GM03348 (cell line): ENCODE measurements at regions not wholly inside any gene's neighbourhood (a gene's known extent, or its start where the extent isn't known, plus 50 kb on each side); places are given as distances from the start of the nearest gene placed in this dataset.

Experiments
- DNase-seq: peaks from one replicate; pipeline ENCODE4 v3.0.0; 2012; ENCODE audit warnings: low spot score

DNA sequence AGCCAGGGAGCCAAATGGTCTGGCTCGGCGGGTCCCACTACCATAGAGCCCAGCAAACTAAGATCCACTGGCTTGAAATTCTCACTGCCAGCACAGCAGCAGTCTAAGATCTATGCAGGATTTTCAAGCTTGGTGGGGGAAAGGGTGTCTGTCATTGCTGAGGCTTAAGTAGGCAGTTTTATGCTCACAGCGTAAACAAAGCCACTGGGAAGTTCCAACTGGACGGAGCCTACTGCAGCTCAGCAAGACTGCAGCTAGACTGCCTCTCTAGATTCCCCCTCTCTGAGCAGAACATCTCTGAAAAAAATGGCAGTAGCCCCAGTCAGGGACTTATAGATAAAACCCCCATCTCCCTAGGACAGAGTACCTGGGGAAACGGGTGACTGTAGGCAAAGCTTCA lies 277.6 kb upstream of the PHF14 start:
- DNase-seq: no peak

DNA sequence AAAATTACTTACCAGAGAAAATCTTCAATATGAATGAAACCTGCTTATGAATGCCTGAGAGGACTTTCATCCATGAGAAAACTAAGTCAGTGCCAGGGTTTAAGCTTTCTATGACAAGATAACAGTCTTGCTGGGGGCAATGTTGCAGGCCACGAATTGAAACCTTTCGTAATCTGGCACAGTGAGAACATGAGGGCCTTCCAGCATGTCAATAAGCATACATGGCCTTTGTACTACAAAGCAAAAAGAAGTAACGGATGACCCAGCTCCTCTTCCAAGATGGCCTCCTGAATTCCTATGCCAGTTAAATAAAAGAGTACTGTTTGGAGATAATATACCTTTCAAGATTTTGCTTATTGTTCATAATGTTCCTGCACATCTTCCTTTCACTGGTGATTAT lies 270.6 kb upstream of the PHF14 start:
- no peak for DNase-seq

GRCh38 chr7:10703981-10704380 lies 269.7 kb upstream of the PHF14 start:
- no peak for DNase-seq

DNA sequence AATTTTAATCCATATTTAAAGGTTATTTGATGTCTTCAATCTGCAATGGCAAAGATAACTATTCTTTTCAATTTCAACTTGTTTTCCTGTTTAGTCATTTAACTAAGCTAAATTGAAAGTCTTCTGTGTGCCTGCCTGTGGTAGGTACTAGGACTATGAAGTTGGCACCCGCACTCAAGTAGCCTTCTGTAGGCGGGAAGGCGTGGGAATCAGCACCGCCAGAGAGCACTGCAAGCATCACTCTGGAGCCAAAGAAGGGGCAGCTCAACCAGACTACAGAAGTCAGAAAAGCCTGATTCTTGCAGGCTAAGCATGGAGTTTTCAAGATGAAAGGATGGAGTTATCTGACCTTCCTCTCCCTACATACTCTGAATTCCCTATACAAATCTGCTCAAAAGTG lies 269.0 kb upstream of the PHF14 start:
- DNase-seq: no peak

- DNase-seq: no peak
Observed at GRCh38 chr7:10706875-10707493, 266.7 kb upstream of the PHF14 start.

DNA sequence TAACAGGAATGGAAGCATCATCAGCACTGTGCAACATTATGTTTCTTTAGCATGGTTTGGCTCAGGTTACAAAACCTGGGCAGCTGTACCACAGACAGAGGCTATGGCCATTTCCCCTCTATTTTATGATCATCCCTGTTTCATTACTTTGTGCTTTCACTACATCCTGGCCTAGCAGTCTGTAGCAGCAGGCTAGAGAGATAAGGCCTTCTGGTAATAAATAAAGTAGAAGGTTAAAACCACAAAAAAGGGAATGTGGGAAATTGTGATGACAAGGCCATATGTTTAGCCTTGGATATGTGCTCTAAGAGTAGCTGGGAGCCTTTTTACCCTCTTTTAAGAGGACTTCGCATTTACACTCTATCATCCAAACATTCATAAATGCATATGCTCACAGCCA lies 266.2 kb upstream of the PHF14 start:
- DNase-seq: no peak

GRCh38 chr7:10708447-10708846 lies 265.2 kb upstream of the PHF14 start:
- DNase-seq: no peak

DNA sequence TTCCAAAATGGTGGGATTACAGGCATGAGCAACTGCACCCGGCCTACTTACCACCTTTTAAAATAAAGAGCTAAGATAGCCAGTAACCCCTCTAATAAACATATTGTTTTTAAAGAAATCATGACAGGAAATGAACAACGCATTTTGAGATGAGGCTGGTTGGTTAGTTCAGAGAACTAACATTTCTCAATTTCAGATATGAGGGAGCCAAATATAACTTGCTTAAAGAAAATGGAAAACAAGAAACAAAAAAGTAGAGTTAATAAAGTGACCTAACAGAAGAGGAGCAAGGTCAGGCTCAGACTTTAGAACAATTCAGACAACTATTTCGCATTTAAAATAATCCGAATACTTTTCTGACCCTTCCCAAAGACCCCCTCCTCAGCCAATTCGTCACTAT lies 254.9 kb upstream of the PHF14 start:
- DNase-seq: no peak

- DNase-seq: no peak
Observed at GRCh38 chr7:10720042-10720441, 253.6 kb upstream of the PHF14 start.

DNA sequence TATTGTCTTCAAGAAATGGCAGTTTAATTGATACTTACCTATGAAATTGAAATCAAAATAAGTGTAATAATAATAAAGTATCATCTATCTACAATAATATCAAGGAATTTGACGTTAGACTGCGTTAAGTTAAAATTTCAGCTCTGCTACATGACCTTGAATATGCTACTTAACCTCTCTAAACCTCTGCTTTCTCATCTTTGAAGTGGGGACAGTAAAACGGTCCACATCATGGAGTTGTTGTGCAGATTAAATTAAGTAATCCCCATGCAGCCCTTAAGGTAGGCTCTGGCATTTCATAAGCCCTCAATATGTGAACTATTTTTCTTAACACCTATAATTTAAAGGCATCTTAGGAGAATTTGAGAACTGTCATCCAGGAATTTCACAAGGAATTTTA lies 252.4 kb upstream of the PHF14 start:
- no peak for DNase-seq

- no peak for DNase-seq
Observed at GRCh38 chr7:10723832-10724231, 249.8 kb upstream of the PHF14 start.

DNA sequence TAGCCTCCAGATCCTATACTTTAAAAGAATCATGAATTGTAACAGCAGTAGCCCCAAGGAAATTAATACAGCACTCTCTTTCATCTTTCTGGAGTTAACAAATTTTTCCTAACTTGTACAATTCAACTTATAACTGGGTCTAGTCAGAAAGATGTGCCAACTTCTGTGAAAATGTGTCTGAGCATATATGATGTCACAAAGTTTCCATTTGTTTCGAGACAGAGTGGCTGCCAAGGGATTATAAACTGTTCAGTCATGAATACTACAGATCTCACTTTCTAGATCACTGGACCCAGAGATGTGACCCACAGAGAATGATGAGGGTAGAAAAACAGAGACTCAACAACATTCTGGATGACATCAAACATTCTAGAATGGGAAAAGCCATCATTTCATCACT lies 249.2 kb upstream of the PHF14 start:
- no peak for DNase-seq

- no peak for DNase-seq
Observed at GRCh38 chr7:10727636-10728035, 246.0 kb upstream of the PHF14 start.

- DNase-seq: no peak
Observed at GRCh38 chr7:10731253-10731773, 242.4 kb upstream of the PHF14 start.

GRCh38 chr7:10733747-10734146 lies 239.9 kb upstream of the PHF14 start:
- no peak for DNase-seq

DNA sequence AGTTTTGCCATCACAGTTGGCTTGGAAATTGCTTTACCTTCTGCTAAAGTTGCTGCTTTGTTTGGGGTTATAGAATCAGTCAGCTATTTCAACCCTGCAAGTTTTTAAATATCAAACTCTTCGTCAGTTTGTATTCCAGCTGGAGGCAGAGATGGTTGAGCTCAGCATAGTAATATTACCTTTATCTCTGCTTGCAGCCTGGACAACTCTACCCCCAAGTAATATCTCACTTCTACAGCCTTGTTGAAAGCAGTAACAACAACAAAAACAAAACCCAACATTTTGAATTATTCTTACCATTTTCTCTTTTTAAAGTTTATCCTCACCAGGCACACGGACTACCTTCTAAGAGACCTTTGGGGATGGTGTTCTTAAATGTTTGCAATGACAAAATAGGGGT lies 239.1 kb upstream of the PHF14 start:
- no peak for DNase-seq

DNA sequence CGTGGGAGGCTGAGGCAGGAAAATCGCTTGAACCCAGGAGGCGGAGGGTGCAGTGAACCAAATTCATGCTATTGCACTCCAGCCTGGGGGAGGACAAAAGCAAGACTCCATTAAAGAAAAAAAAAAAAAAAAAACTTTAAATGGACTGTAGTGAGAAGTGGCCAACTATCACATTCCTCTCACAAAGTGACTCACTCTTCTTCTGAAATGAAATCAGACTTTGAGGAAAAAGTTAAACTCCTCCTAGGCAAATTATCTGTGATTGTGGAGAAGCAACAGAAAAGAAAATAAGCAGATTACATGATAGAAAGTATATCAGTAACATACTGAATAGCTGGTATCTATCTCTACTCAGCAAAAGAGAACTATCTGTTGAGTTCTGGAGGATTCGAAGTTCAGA lies 234.3 kb upstream of the PHF14 start:
- no peak for DNase-seq

DNA sequence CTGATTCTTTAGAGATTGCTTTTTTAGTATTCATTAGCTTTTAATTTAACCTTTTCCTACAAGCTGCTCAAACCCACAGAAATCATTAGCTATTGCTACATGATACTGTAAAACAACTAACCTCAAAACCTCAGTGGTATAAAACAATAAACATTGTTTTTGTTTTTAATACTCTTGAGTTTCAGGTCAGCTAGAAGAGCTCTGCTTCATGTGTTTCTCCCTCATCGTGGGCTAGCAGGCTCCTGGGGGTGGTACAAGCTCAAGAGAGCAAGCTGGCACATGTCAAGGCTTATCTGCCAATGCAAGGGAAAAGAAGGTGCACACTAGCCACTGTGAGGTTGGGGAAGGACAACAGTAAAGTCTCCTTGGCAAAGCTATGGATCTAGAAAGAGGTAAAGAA lies 232.9 kb upstream of the PHF14 start:
- no peak for DNase-seq

DNA sequence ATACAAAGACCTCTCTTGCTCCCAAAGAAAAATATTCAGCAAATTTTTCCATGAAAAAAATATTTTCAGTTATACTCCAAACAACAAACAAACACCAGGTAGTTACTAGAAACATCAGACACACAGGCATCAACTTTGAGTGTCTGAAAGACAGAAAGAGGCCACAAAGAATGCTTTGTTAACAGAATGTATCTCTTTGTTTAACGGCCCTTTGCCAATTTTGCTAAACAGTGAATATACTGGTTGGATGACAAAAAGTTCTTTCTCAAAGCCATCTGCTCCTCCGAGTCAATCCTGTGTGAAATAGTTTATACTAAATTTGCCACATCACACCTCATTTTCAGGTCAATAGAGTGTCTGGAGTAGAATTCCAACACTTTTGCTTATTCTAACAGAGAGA lies 216.7 kb upstream of the PHF14 start:
- no peak for DNase-seq

- no peak for DNase-seq
Observed at GRCh38 chr7:10759120-10759519, 214.6 kb upstream of the PHF14 start.

DNA sequence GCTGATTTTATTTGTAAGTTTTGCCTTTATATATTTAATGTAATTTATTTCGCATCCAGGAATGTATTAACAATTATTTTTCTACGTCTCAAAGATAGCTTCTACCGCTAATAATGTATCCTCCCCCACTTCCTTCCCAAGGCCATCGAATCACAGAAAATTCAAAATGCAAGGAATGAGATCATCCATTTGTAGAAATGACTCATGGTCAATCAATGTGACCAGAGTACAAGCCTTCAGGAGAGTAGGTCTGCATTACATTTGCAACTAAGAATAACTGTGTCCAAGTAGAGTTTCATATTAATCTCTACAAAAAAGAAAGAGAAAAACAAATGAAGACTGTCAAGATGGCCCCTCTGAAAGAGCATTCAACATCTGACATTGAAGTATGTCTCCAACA lies 205.9 kb upstream of the PHF14 start:
- DNase-seq: no peak

DNA sequence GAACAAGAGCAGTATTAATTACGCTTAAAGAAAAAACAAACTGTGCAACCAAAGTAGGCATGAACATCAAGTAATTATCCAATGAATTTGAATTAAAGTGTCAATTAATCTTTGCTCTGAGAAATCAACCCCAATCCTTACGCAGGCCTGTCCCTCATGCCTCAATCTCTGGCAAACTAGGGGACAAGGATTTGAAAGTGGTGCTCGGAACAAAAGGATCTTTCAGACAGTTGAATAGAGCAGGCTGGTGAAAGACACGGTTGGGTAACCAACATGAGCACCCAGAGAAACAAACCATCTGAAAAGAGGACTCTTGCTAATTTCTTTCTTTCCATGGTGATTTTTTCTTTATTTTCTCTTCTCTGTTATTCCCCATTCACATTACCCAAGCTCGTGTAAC lies 203.5 kb upstream of the PHF14 start:
- DNase-seq: no peak

DNA sequence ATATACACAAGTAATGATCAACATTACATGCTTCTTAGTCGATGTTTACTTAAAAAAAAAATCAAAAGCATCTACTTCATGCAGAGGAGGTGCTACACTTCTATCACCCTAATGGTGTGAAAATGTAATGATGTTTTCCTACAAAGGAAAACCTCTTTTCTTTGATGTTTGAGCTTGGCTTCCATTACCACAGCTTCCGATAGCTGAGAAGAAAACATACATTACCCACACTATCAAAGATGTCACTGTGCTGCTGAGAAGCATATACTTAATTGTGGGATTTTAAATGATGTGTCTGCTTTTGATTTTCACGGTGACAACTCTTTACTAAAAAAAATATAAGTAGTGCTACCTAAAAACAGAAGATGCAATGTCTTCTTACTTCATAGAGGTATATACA lies 200.2 kb upstream of the PHF14 start:
- DNase-seq: no peak
